ENCODE measurements at regions not wholly inside any gene's neighbourhood (a gene's known extent, or its start where the extent isn't known, plus 50 kb on each side); places are given as distances from the start of the nearest gene placed in this dataset.
A peak's percentile ranks its signal among the peaks of the same experiment; 100 is the strongest.
"Not testable (repeated sequence)": the region's sequence is repeated elsewhere in the genome, so short reads cannot be mapped to it uniquely, and the experiment has no call there.

DNA sequence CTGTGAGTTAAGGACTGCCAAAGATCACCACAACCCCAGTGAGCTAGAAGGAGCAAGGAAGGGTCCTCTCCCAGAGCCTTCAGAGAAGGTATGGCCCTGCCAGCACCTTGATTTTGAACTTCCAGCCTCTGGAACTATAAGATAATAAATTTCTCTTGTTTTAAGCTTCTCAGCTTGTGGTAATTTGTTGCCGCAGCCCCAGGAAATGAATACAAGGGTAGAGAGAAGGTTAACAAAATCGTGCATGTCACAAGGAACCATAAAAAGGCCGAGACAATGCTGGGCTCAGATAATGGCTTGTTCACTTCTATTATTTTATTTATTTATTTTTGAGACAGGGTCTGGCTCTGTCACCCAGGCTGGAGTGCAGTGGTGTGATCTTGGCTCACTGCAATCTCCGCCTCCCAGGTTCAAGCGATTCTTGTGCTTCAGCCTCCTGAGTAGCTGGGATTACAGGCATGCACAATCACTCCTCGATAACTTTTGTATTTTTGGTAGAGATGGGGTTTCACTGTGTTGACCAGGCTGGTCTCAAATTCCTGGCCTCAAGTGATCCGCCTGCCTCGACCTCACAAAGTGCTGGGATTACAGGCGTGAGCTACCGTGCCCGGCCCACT lies 71.5 kb downstream of the WSB1 start:
- DNase-seq (ENCODE audit: low spot score) = not testable (repeated sequence)

DNA sequence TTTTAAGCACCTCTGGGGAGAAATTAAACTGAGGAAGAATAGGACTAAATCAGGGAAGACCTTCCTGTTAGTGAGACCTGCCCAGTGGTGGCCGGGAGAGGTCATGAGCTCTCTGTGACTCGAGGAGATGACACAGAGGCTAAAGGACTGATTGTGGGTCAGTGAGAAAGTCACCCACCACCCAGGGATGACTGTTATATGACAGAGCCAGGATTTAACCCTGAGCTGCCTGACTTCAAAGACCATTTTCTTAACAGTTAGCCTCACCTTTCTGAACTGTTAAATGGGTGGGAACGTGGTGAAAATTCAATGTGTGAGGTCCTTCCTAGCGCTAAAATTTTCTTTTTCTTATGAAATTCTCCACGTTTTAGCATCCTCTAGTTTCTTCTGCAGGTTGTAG lies 72.5 kb downstream of the WSB1 start:
- no peak for DNase-seq (ENCODE audit: low spot score)

DNA sequence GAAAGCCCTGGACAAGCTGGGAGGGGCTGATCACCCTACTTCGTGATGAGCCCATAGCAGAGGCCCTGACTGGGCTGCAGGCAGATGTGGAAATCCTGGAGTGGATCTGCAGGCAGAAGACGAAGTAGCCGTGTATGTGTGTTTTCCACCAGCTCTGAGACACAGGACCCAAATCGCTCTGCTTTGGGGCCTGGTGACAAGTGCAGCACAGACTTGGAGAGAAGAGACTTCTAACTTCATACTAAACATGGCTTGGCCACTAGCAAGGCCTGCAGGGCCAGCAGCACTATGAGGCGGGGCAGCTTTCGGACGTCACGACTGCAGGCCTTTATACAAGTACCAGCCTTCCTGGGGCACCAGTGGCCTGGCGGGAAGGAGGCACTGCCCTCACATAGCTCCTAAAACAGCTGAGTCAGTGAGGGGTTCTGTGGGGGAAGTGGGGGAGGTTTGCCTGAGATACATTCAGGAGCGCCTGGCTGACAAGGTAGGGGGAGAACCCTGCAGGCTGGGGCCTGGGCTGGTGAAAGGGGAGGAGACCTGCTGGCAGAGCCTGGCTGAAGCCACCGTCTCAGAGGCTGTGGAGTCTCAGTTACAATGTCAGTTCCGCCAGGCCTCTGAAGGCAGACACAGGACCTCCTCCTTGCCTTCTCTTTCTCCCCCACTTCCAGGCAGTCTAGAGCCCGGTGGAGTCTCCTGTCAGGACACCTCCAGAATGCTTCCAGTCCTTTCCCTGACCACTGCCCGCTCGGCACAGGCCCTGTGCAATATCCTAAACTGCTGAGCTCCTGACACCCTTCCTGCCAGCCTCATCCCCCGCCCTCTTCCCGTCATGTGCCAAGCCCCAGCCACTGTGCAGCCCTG lies 73.4 kb downstream of the WSB1 start:
- DNase-seq (ENCODE audit: low spot score) = no peak

DNA sequence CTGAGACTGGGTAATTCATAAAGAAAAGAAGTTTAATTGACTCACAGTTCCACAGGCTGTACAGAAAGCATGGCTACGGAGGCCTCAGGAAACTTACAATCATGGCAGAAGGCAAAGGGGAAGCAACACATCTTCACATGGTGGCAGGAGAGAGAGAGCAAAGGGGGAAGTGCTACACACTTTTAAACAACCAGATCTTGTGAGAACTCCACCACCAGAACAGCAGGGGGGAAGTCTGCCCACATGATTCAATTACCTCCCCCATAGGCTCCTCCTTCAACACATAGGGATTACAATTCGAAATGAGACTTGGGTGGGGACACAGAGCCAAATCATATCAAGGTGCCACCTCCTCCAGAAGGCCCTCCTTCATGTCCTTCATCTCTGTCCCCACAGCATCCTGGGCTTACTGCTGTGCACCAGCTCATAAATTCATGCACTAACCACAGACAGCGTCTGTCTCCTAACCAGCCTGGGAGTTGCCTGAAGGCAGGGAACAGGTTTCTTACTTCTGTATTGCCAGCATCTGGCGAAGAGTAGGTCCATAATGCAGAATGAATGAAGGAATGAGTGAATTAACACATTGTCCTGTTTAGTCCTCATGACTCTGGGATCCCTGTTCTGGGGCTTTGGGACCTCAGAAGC lies 74.4 kb downstream of the WSB1 start:
- DNase-seq (ENCODE audit: low spot score) = no peak

DNA sequence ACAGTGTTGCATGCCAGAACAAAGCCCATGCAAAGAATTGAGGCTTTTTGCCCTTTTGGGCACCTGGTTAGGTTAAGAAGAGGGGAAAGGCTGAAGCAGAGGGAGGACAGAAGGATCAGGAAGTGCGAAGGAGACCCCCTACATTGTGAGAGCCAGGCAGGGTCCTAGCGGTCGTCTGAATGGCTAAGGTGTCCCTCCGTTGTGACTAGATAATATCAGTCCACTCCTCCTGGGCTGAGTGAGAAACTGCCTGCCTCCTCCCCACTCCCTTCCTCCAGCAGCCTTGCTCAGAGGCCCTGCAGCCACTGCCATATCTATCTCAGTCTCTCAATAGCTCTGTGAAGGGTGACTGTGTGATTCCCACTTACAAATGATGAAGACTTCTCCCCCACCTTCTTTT lies 75.1 kb downstream of the WSB1 start:
- DNase-seq (ENCODE audit: low spot score) = no peak

DNA sequence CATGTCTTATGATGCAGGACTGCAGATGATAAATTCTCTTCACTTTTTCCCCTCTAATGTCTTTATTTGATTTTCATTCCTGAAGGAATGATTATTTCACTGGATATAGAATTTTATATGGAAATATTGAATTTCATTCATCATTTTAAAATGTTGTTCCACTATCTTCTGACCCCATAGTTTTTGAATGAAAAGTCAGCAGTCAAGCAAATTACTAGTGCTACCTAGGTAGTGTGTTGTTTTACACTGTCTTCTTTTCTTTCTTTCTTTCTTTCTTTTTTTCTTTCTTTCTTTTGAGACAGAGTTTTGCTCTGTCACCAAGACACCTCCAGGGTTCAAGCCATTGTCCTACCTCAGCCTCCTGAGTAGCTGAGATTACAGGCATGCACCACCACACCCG lies 76.9 kb downstream of the WSB1 start:
- no peak for DNase-seq (ENCODE audit: low spot score)

DNA sequence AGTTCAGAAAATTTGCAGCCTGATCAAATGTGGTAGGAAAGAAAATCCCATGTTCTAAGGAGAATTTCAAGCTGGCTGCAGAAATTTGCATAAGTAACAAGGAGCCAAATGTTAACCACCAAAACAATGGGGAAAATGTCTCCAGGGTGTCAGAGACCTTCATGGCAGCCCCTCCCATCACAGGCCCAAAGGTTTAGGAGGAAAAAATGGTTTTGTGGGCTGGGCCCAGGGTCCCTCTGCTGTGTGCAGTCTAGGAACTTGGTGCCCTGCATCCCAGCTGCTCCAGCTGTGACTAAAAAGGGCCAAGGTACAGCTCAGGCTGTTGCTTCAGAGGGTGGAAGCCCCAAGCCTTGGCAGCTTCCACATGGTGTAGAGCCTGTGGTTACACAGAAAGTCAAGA lies 79.8 kb downstream of the WSB1 start:
- not testable (repeated sequence) for DNase-seq (ENCODE audit: low spot score)

DNA sequence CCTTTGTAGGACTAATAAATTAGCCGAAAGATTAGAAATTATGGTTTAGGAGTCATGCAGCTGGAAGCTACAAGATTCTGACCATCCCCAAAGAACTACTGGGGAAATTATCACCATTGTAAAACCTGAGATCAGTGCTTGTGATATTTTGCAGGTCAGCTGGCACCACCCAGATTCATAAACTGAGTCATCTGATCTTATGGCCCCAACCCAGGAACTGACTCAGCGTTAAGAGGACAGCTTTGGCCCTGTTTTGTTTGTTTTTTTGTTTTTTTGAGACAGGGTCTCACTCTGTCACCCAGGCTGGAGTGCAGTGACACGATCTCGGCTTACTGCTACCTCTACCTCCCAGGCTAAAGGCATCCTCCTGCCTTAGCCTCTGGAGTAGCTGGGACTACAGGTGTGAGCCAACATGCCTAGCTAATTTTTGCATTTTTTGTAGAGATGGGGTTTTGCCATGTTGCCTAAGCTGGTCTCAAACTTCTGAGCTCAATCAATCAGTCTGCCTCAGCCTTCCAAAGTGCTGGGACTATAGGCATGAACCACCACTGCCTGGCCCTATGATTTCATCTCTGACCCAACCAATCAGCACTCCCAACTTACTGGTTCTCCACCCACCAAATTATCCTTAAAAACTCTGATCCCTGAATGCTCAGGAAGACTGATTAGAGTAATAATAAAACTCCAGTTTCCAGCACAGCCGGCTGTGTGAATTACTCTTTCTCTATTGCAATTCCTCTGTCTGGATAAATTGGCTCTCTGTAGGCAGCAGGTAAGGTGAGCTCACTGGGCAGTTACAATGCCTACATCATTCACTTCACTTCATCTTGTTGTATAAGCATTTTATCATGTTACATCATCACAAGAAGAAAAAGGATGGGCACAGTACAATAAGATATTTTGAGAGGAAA lies 79.4 kb upstream of the KSR1 start:
- DNase-seq (ENCODE audit: low spot score) = no peak

DNA sequence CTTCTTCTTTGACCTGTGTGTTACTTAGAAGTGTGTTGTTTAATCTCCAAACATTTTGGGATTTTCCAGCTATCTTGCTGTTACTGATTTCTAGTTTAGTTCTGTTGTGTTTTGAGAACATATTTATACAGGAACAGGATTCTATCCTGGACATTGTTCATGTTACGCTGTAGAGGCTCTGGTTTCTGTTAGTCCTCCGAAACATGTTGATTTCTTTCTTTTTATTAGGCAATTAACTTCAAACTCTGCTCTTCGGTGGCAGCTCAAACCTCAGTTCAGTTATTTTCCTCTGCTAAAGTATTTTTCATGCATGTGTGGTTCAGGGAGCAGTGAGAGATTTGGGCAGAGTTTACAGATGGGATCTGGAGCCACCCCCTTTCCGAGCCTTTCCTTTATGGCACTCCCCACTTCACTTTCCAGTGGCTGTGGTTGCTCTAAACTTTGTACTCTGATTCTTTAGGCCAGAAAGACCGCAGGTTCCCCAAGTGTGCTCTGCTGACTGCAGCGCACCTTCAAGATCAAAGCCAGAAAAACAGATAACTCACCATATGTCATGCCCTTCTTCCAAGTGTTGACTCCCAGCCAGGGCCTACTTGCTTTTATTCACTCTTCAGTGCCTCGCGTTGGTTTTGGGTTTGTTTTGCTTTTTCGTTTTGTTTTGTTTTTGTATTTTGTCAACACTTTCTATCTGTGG lies 77.6 kb upstream of the KSR1 start:
- no peak for DNase-seq (ENCODE audit: low spot score)

DNA sequence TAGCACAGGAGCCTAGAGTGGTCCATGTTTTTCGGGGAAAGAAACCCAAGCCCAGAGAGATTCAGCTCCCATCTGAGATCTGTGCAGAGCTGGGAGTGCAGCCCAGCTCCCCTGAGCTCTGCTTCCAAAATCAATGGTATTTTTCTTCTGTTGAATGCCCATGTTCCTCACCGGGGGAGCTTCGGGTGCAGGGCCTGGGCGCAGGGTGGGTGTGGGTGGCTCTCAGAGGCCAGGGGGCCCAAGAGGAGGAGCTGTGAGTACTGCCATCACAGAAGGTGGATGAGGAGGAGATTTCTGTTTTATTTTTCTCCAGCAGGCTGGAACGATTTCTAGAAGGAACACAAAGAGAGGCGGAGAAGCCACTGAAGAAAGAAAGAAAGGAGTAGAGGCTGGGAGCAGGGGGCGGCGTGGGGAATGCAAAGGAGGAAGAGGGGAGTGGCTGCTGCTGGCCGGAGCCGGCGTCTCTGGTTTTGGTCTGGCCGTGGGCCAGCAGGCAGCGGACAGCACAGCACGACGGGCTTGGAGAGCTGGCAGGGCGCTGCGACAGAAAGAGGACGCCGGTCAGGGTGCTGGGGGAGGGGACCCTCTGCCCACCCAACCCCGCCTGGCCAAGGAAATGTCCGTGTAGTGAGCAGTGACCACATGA lies 76.2 kb upstream of the KSR1 start:
- DNase-seq (ENCODE audit: low spot score) = peak; percentile 20

DNA sequence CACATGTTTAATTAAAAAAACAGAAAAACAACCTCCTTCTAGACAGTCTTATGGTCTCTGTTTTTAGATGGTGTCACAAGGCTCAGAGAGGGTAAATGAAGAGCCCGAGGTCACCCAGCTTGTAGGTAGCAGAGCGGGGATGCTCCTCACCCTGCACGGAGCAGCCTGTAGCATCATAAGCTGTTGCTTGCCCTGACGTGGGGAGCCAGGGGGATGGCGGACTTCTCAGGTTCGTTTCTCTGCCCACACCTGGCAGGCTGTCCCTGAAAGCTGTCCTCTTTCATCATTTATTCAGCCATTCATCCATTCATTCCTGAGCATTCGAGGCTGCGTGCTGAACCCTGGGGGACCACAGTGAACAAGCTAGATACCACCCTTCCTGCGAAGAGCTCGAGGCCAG lies 75.7 kb upstream of the KSR1 start:
- DNase-seq (ENCODE audit: low spot score) = no peak

DNA sequence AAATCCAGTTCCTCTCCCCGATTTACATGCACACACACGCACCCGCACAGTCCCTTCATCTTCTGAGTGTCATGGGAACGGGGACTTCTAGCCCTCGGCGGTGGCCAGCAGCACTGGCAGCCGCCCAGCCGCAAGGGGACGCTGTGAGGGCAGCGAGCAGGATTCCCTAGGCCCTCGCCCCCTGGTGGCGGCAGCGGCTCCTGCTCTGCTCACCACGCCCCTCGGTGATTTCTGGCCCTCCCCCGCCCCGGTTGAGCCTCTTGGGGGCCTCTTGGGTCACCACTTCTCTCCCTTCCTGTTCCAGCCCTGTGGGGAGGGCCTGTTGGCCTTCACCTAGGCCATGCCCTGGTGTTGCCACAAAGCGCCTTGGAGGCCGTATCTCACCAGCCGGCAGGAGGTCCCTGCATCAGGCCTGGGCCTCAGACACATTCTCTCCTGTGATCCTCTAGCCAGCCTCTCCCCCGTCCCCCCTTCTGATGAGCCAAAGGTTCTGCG lies 75.2 kb upstream of the KSR1 start:
- DNase-seq (ENCODE audit: low spot score) = peak; percentile 75

DNA sequence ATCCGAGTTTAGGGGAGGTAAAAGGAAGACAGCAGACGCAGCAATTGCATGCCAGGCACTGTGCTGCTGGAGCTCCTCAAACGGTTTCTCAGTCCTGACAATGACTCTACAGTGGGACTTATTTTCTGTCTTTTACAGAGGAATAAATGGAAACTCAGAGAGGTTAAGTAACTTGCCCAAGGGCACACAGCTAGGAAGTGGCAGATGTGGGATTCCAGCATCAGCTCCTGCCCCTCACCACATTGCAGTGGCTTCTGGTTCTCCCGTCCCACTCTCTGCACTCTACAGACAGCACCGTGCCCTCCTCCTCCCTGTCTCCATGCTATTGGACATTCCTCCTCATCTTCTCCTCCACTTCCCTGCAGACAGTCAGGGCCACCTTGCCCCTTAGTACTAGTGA lies 74.2 kb upstream of the KSR1 start:
- no peak for DNase-seq (ENCODE audit: low spot score)

DNA sequence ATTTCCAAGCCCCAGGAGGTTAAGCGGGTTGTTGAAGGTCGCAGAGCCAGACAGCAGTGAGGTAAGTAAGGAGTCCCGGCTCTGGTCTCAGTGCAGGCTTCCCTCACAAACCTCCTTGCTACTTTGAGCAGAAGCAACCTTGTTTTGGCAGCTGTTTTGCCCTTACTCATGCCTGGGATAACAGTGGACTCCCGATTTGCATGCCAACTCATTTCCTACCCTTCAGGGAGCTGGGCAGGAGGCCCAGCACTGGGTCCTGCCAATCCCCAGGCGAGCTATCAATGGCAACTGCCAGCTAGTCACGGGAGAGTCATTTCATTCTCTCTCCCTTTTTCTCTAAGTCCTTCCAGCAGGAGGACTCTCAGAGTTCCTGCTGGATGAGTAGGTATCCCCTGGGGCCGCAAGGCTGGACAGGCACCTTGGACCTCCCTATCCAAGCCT lies 72.0 kb upstream of the KSR1 start:
- DNase-seq (ENCODE audit: low spot score) = no peak

DNA sequence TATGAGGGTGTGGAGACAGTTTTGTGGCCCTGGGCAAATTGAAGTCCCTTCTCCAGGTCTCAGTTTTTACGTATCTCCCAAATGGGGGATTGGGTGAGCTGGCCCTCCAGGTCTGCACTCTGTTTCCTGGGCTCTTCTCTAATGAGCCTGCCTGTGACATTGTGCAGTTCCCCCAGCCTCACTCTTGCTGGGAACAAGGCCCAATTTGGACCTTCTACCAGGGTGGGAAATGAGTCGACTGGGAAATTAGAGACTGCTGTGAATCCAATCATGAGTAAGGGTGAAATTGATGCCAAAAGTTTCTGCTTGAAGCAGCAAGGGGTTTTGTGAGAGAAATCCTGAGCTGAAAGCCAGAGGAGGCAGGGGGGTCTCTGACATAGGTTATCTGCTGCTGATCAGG lies 71.5 kb upstream of the KSR1 start:
- no peak for DNase-seq (ENCODE audit: low spot score)

DNA sequence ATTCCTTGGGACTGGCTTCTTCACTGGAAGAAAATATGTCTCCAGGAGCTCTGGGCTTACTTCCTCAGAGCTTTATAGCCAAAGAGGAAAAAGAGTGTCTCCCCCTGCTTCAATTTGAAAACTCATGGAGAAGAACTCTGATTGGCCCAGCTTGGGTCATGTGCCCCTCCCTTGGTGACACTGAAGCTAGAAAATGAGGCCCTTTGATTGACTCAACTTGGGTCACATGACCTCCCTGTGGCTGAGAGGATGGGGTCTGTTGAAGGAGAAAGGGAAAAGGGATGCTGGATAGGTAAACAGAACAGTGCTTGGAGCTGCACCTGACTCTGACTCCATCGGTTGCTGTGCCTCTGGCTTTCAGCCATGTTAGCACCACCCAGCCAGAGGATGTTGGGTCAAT lies 70.6 kb upstream of the KSR1 start:
- DNase-seq (ENCODE audit: low spot score) = no peak

DNA sequence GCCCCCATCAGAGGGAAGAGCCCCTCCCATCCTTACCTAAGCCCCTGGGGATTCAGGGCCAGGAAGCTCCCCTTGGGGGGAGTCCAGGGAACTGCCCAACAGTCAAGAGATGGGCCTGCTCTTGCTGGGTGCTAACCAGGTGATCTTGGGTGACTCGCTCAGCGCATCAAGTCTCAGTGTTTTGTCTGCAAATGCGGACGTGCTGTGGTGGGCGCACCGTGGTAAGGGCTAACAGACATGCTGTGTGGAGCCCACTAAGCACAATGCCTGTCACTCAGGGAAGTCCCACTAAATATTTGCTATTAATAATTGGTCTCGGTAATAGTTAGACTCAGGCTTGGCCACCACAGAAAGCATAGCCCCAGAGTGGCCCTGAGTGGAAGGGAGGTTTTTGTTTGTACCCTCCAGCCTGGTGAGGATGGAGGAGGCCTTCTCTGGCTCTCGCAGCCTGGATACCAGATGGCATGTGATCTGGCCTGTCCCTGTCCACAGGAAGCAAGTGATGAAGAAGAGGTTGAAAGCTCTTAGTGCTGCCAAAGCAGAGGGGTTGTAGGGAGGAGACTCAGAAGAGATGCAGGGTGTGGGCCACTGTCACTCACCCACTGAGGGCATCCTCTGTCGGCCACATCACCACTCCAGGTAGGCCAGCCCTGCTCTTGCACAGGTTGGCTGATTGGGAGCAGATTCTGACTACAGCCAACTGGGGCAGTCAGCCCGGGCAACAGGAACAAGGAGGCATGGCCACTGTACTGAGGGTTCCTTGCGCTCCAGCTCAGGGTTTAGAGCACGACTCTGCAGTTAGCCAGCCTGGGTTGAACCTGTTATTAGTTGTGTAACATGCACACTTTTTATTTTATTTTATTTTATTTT lies 69.8 kb upstream of the KSR1 start:
- DNase-seq (ENCODE audit: low spot score) = no peak

DNA sequence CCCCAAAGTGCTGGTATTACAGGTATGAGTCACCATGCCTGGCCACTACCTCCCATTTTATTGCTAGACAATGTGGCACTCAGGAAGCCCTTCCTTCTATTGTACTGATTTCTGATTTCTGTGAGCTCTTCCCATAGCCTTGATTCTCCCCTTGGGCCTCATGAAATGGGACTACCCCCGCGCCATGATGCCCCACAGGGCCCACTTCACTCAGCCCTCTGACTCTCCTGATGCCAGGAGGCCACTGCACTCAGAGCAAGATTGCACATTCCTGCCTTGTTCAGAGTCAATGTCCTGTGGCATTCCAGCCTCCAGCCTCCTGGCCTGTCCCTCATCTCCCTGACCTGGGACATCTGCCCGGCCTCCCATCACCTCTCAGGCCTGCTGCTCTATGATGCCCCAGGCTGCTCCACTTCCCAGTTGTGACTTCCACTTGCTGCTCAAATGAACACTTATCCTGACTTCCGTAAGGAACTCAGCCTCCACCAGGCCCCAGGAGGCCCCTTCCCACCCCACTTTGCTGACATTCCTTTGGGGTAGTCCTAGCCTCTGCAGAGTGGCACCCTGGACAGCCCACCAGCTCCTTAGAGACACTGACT lies 66.6 kb upstream of the KSR1 start:
- no peak for DNase-seq (ENCODE audit: low spot score)

DNA sequence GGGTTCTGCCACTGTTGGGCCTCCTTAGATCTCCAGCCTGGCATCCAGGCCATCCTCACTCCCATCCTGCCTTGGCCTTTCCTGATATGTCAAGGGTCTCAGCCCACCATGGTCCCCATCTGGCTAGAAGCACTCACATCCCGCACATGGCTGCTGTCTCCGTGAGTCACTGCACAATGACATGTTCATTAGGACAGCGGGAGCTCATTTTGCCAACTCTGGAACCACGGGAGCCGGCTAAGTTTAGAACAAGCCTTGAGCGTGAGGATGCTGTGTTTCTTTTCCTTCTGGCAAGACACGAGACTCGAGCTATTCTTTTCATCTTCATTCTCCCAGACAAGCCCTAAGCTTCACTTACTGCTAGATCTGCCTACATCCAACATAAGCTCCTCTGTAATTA lies 65.7 kb upstream of the KSR1 start:
- no peak for DNase-seq (ENCODE audit: low spot score)

DNA sequence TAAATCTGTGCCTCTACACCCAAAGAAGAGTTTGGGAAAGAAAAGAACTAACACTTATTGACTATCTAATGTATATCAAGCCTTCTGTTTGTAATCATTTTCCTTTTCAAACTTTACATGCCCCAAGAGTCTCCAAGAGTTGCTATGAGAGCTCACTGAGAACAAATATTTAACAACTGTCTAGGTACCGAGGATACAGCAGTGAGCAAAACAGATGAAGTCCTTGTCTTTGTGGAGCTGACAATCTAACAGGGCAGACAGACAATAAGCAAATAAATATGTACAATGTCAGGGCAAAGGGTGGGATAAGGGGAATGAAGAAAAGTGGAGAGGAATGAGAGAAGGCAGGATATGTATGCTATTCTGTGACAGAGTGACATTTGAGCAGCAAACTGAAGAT lies 64.8 kb upstream of the KSR1 start:
- DNase-seq (ENCODE audit: low spot score) = no peak
